ENCODE measurements at regions not wholly inside any gene's neighbourhood (a gene's known extent, or its start where the extent isn't known, plus 50 kb on each side); places are given as distances from the start of the nearest gene placed in this dataset.
"Not testable (repeated sequence)": the region's sequence is repeated elsewhere in the genome, so short reads cannot be mapped to it uniquely, and the experiment has no call there.

- CTCF ChIA-PET = interaction anchor here in 1 of 2 donors (1.0 kb wide), 1 partner anchor 578 kb away, joined by 3 read pairs; no protein-coding TSS in a partner anchor
- H3K27ac Mint-ChIP-seq; H3K36me3 ChIP-seq (ENCODE audit: control insufficient read depth in 2 of 2, extremely low read depth in 1 of 2, insufficient read depth in 1 of 2, low read length in 1 of 2); H3K27me3 ChIP-seq (replicated peaks in 1 of 2; ENCODE audit: control insufficient read depth in 2 of 2, extremely low read depth in 1 of 2, insufficient read depth in 2 of 2, low read length in 1 of 2); H3K9me3 ChIP-seq; H3K9me3 Mint-ChIP-seq; H3K4me3 Mint-ChIP-seq; H3K4me3 ChIP-seq (ENCODE audit: control insufficient read depth in 1 of 2, extremely low read depth in 1 of 2, low read length in 1 of 2); DNase-seq; H3K4me1 ChIP-seq (ENCODE audit: control insufficient read depth in 1 of 2, extremely low read depth in 1 of 2, insufficient read depth in 2 of 2, low read length in 2 of 2); H3K27ac ChIP-seq (ENCODE audit: low read length); H3K4me1 Mint-ChIP-seq; POLR2A ChIA-PET; H3K36me3 Mint-ChIP-seq; ATAC-seq (replicated peaks in 1 of 4): not testable (repeated sequence)
- 70% methylated on average over 2 of the region's 4 CpGs for WGBS (ENCODE audit: insufficient coverage)
- H3K27me3 Mint-ChIP-seq = peaks cover 2 to 11% of the 10 kb centered on the region in 2 donors
Observed at GRCh38 chr6:27194453-27194852, 53.0 kb upstream of the PRSS16 start.

GRCh38 chr6:27195547-27195946, 52.0 kb upstream of the PRSS16 start:
- no CpG with 5 or more reads among the region's 3 CpGs for whole genome bisulfite sequencing (ENCODE audit: insufficient coverage)
- DNase-seq; CTCF ChIA-PET; H3K36me3 ChIP-seq (ENCODE audit: control insufficient read depth in 2 of 2, extremely low read depth in 1 of 2, insufficient read depth in 1 of 2, low read length in 1 of 2); H3K4me3 Mint-ChIP-seq; H3K27ac ChIP-seq (ENCODE audit: low read length); H3K27ac Mint-ChIP-seq; H3K4me1 Mint-ChIP-seq; H3K27me3 ChIP-seq (replicated peaks in 1 of 2; ENCODE audit: control insufficient read depth in 2 of 2, extremely low read depth in 1 of 2, insufficient read depth in 2 of 2, low read length in 1 of 2); H3K4me1 ChIP-seq (ENCODE audit: control insufficient read depth in 1 of 2, extremely low read depth in 1 of 2, insufficient read depth in 2 of 2, low read length in 2 of 2); ATAC-seq (replicated peaks in 1 of 4); H3K36me3 Mint-ChIP-seq; H3K4me3 ChIP-seq (ENCODE audit: control insufficient read depth in 1 of 2, extremely low read depth in 1 of 2, low read length in 1 of 2); H3K9me3 Mint-ChIP-seq; H3K9me3 ChIP-seq: not testable (repeated sequence)
- POLR2A ChIA-PET = interaction anchor here in 1 of 2 donors (0.7 kb wide), 1 partner anchor 152 kb away, joined by 3 read pairs; no protein-coding TSS in a partner anchor
- H3K27me3 Mint-ChIP-seq = peaks cover 4 to 13% of the 10 kb centered on the region in 2 donors

Data from T-cell (primary cell).